GM21825 (cell line): ENCODE measurements at regions not wholly inside any gene's neighbourhood (a gene's known extent, or its start where the extent isn't known, plus 50 kb on each side); places are given as distances from the start of the nearest gene placed in this dataset.
A peak's percentile ranks its signal among the peaks of the same experiment; 100 is the strongest.

Experiments
- ATAC-seq: cut with Tn5 transposase; IDR thresholded peaks from one replicate; pipeline ENCODE4 v1.9.1; 2021; ENCODE audit warnings: mild to moderate bottlenecking, moderate library complexity; ENCODE audit not compliant: unreplicated experiment

DNA sequence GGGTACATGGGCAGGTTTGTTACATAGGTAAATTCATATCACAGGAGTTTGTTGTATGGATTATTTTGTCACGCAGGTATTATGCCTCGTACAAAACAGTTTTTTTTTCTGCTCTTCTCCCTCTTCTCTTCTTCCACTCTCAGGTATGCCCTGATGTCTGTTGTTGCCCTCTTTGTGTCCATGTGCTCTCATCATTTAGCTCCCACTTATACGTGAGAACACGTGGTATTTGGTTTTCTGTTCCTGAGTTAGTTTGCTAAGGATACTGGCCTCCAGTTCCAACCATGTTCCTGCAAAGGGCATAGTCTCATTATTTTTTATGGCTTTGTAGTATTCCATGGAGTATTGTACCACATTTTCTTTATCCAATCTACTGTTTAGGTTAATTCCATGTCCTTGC is 65.7 kb downstream of the UNC5CL start:
- ATAC-seq, result no peak

DNA sequence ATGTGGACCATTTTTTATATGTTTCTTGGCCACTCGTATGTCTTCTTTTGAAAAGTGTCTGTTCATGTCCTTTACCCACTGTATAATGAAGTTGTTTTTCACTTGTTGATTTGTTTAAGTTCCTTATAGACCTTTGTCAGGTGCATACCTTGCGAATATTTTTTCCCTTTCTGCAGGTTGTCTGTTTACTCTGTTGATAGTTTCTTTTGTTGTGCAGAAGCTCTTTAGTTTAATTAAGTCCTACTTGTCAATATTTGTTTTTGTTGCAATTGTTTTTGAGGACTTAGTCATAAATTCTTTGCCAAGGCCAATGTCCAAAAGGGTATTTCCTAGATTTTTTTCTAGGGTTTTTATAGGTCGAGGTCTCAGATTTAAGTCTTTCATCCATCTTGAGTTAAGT is 66.2 kb downstream of the UNC5CL start:
- no peak for ATAC-seq

DNA sequence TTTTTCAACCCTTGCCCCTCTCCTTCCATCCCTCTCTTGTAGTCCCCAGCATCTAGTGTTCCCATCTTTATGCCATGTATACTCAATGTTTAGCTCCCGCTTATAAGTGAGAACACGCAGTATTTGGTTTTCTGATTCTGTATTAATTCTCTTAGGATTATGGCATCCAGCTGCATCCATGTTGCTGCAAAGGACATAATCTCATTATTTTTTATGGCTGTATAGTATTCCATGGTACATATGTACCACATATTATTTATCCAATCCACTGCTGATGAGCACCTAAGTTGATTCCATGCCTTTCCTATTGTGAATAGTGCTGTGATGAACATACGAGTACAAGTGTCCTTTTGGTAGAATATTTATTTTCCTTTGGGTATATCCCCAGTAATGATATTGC is 66.8 kb downstream of the UNC5CL start:
- no peak for ATAC-seq

DNA sequence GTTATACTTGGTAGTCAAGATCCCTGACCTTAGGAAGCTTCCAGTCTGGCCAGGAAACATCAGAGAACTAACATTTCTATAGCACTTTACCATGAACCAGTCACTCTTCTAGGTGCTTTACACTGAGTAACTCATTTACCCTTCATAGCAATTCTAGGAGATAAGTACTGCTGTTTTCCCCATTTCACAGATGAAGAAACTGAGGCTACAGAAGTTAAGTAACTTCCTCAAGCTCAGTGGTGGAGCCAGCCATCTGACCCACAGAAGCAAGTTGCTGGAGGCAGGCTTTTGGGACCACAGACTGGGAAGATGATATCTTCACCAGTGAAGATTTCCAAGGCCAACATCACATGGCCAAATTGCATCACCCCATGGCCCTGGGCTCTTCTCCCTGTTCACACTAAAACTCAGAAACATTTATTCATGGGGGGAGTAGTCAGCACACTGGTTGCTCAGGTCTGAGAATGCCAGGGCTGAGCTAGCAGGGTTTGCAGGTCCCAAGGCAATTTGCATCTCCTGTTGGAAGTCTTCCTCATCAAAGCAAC is 70.3 kb downstream of the UNC5CL start:
- no peak for ATAC-seq

DNA sequence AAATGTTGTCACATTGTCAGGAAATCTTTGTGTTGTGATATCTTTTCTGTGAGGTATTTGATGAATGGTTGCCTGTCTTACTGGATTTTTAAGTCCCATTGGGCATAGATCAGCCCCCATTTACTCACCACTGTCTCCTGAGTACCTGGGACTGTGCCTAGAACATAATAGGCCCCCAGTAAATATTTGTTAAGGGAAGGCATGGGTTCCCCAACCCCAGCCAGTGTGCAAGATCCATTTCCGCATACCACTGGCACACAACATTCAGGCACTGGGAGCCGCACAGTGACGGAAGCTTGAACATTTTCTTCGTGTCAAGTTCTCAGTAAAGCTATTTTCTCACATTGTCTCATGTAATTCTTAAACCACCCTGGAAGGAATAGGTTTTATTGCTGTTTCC is 72.2 kb downstream of the UNC5CL start:
- no peak for ATAC-seq

DNA sequence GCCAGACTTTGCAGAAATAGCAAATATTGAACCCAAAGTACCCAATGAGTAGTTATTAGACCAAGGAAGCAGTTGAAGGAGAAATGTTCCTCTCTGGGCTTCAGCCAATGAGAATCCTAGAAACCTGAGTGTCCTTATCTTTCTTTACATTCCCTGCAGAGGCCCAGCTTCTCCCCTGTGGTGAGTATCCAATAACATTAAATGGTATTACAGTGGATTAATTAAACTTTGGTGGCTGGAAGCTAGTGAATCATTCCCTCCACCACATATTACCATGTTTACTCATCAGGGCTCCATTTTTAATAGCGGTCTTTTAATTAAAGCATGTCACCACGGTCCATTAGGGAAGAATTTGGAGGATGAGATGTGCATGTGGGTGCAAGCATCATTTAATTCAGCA is 74.0 kb downstream of the UNC5CL start:
- no peak for ATAC-seq

DNA sequence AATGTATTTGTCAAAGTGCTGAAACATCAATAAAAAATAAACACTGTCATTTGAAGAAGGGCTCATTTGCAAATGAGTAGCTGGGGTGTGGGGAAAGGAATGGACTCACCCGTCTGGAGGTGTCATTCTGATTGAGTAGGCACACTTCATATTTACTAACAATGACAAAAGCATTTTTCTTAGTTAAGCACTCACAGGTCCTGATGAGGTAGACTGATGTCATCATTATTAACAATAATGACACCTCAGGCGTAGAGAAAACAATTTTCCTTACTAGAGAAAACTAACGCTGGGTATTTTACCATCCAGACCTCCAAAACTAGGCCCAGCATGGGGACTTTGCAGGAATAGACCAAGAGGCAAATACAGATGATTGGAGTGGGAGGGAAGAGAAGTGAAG is 76.0 kb downstream of the UNC5CL start:
- no peak for ATAC-seq

DNA sequence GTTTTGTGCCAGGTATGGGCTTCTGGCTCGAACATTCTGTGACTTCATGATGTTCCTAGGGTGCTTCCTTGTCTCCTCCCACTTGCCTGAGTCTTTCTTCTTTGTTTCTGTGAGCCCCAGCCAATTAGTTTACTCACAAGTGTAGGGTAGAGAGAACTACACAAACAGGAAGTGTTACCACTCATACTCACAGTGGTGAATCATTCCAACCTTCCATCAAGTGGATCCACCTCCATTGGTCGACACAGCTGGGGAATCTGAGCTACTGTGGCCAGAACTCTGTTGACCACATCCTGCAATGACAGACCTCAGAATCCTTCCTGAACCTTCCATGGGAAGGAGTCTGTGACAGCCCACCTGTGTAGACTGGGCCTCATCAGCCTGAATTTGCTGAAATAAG is 76.8 kb downstream of the UNC5CL start:
- peak; percentile 86 for ATAC-seq

DNA sequence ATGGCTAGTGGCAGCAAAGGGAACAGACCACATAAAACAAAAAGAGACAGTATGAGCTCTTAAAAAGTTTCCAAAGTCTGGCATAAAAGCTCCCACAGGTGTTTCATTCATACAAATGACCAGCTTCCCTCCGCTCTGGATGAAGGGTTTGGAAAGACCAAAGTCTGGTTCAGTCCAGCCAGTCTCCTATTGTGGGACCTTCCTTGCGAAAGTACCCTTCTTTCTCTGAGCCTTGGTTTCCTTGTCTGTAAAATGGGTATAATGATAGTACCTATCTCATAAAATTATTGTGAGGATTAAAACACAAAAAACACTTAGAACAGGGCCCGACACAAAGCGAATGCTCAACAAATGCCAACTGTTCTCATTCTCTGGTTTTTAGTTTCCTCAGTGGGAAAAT is 77.2 kb downstream of the UNC5CL start:
- no peak for ATAC-seq

DNA sequence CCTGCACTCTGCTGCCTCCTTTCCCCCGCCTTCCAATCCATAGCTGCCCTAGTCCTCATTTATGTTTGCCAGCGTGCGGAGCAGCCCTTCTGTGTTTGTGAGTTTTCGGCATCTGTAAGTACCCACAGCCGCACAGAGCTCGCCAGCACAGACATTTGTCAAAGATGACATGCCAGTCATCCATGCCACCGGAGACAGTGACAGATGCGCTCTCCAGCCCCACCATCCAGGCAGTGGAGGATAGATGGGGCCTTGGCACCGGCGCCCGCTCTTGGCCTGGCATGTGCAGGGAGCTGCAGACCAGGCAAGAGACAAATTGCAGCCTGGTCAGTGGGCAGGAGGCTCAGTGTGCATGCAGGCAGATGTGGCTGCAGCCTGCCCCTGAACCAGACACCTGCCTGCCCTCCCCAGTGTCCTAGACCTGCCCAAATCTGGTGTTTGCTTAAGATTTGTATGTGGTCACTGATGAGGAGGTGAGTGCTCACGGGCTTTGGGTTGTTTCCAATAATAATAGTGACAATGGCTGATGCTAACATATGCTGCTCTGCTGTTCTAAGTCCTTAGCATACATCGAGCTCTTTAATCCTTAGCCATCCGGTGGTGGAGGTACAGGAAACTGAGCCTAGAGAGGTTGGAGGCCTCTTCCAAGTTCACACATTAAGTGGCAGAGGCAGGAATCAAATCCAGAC is 78.1 kb downstream of the UNC5CL start:
- ATAC-seq, result no peak

DNA sequence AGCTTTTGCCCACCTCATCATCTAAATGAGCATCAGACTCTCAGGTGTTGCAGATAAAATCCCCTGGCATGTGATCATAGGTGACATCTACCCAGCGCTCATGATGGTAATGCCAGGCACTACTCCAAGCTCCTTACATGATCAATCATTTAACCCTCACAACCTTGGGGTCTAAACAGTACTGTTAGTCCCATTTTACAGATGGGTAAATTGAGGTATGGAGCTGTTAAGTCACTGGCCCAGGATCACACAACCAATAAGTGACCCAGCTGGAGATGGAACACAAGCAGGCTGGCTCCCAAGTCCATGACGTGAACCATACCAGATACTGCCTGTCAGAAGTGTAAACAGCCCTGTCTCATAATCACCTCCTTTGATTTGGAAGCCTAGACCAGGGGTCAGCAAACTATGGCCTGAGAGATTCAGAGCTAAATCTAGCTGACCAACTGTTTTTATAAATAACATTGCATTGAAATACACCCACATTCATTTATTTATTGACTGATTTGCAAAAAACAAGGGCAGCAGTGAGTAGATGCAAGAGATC is 79.2 kb downstream of the UNC5CL start:
- ATAC-seq, result no peak

DNA sequence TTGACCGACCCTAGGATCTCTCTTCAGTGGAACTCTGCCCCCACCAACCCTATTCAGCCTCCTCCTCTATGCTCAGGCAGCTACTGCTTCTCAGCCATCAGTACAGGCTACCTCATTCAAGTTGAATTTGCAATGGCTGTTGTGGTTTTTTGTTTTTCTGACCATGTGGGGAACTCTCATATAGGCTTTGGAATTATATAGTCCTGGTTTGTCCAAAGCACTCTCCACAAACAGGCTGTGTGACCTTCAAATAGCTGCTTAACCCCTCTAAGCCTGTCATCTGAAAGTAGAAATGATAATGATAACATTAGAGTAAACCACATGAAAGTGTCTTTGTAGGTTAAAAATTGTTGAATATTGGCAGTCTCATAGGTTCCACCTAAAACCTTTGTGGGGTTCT is 80.3 kb downstream of the UNC5CL start:
- ATAC-seq, result no peak

DNA sequence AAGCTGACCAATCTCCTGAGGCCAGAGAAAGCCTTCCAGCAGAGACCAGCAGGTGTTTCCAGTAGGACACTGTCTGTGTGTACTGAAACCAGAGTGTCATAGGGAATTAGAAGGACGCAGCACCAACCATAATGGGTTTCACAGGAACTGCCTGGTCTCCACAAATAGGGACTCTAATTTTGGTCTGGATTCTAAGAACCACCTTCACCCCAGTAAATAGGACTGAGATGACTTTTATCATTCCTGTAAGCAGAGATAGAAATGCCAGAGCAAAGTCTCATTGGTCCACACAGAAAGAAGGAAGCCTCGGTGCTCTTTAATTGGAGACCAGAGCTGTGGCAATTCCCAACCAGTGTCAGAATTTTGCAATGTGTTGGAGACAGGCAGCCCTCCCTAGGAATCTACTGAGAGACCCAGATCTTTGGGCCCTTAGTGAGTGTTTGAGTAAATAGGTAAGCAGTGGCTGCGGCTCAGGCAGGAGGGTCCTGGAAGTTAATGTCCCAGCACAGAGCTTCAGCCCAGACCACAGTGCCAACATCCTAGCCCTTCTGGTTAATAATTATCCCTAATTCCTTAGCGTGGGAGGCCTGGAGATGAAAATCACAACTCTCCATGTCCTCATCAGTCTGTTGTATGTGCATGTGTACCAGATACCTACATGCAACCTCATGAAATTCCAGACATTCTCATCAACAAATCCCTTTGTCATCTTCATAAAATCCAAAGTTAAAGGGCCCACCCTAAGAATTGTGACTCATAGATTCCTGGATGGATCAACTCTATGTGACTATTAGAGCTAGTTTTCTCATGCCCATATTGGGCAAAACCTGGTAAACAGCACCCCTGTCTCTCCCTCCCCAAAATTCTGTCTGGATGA is 81.2 kb downstream of the UNC5CL start:
- ATAC-seq, result no peak

DNA sequence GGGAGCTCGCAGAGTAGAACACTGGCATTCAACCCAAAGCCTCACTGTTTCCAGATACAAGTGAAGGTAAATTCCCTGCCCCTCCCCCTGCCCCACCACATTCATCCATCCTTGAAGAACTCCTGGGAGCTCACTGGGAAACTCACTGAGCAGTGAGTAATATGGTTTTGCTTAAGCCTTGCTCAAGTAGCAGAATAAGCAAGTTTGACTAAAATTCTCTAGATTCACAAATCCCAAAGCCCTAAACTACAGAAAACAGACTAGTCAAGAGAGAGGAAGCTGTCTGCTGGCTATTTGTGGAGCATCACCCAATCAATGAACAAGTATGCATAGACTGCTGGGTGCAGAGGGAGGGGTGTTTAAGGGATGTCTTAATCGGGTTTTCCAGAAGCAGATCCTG is 82.1 kb downstream of the UNC5CL start:
- ATAC-seq, result no peak

DNA sequence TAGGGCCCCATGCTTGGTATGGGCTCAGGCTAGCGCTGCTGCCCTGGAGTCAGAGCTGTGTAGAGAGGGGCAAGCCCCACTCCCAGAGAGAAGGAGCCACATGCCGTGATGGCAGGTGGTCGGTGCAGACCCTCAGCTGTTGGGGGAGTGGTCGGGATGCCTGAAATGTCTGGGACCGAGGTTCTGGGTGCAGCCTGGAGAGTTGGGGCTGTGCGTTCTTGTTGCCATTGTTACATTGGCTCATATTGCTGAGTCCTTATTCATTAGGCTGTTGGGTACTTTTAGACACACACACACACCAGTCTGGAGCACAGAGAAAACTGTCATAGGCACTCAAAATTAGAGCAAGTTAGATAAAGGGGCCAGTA is 83.9 kb downstream of the UNC5CL start:
- ATAC-seq, result no peak

DNA sequence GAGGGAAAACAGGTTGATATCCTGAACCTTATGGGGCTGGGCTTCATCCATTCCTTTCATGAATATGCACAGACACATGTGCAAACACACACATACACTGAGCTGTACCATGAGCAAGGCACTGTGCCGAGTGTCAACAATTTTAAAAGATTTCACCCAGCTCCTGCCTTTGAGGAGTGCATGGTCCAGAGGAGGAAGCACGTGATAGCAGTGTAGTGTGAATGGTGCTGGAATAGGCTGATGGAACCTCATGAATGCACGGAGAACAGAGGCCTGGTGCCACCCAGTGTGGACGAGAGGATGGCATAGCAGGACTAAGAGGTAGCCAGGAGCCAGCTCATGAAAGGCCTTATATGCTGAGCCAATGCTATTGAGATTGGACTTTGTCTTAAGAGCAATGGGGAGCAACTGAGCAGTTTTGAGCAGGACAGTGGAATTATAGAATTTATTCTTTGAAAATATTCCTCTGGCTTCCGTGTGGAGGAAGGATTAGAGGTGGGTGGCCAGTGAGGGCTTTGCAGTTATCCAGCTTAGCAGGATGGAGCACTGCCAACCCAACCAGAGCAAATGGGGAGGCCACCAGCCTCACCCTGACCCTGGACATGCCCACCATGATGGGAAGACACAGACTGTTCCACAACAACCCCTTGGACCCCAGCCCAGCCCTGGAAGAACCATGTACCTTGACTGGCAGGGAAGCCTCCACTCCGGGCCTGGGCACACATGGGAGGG is 84.4 kb downstream of the UNC5CL start:
- no peak for ATAC-seq

DNA sequence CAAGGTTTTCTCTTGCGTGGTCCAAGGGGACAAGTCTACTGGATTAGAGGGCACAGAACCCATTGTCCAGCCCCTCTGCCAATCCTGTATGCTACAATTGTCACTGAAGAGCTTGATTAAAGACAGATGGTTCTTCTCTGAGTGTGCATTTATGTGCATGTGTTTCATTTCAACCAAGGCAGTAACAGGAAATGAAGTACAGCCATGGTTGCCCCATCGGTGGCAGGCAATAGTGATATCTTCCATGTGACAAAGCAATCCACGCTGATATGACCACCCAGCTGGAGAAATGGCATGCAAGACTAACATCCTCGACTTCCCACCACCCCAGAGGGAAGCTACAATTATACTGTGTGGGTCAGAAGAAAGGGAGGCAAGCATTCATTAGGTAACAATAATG is 85.5 kb downstream of the UNC5CL start:
- no peak for ATAC-seq

DNA sequence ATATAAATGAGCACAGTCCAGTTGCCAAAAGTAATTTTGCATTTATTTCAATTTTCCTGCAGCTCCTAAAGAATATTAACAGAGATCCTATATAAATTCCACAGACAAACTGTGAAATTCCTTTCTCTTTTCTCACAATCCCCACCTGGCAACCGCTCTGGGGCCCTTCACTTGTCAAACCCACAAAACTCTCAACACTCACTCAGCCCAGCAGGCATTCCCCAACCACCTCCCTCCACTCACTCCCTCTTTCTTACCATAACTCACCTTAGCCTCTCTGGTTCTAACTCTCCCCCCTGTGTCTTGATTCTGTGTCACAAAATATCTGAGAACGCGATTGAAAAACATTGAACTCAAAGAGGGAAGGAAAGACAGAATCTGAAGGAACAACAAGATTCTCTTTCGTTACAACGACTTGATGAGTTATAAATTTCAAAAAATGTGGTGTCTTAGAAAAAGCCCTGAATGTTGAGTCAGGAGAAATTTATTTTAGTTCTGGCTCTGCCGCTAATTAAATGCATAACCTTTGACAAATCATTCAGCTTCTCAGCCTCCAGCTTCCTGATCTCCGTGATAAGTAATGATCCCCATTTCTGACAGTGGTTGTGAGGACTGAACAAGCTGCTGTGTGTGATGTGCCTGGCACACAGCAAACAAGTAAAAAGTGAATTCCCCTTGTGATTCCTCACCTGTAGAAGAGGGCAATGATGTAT is 87.9 kb downstream of the UNC5CL start:
- ATAC-seq, result no peak

DNA sequence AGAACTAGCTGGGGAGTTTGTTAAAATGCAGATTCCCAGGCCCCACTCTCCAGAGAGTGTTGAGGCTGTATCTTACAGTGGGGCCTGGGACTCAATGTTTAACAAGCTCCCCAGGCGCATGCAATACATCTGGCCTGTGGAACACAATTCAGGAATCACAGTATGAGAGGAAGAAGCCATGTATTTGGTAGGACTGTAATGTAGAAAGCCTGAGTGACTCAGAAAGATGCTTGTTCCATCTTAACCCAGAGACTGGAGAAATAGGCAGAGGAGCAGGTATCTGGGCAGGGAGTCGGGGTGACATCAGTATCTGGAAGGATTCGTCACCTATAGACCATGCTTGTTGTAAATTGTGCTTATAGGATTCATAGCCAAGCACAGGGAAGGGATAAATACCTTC is 90.5 kb downstream of the UNC5CL start:
- ATAC-seq, result no peak

DNA sequence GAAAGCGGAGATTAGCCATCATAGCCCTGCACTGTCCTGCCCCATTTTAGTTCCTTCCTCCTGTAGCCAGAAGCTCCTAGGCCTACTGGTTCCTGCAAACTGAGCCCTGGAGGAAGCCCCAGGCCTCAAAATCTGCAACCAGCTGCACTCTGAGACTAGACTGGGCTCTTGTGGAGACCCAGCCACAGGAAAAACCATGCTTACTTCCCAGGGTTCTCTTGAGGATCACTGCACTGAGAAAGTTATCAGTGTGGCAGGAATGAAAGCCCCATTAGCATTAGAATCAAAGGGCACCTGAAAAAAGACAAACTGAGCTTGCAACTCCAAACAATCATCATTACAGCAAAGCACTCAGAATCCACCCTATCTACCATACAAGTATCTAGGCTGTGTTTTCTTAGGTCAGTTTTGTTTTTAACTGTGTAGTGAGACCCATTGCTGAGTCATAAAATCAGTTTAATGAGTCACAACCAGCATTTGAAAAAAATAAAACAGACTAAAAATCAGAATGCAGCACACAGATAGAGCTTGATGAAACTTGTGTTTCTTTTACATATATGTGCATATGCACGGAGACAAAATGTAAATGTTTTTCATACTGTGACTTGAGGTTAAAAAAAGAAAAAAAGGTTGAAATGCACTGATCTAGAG is 91.0 kb downstream of the UNC5CL start:
- ATAC-seq, result no peak
